BJ (cell line): ENCODE measurements at regions not wholly inside any gene's neighbourhood (a gene's known extent, or its start where the extent isn't known, plus 50 kb on each side); places are given as distances from the start of the nearest gene placed in this dataset.

ENCODE experiments used
- CTCF ChIA-PET: fragments of 350-600 bp; formaldehyde crosslinking; extraction: SDS; loops from one replicate; lab custom pipeline; 2021; ENCODE audit warnings: antibody characterized with exemption, inconsistent platforms; lab: Yijun Ruan, JAX
- POLR2A ChIA-PET: fragments of 300-600 bp; sonication (Branson Sonifier 250); formaldehyde crosslinking; extraction: SDS; loops from one replicate; lab custom pipeline; 2021; ENCODE audit warnings: antibody characterized with exemption; lab: Charles Lee
- DNase-seq: peaks from one replicate; pipeline ENCODE4 v3.0.0-alpha.2; 2011; ENCODE audit warnings: low read depth
- H3K27me3 ChIP-seq: 2 replicates; pipeline ENCODE4 v1.6.0; 2011; ENCODE audit warnings: low read length; ENCODE audit not compliant: control insufficient read depth, insufficient read depth
- H3K36me3 ChIP-seq: 2 replicates; pipeline ENCODE4 v1.5.1; 2011; ENCODE audit warnings: low read length; ENCODE audit not compliant: control insufficient read depth, insufficient read depth
- H3K4me3 ChIP-seq: 2 replicates; pipeline ENCODE4 v1.5.1; 2011; ENCODE audit warnings: low read depth, mild to moderate bottlenecking, control low read depth, low read length
- TF ChIP-seq, protein P1 (sequence below): IDR thresholded peaks from 2 replicates; pipeline ENCODE4 v1.5.1; 2011; ENCODE audit warnings: low read depth, mild to moderate bottlenecking, control low read depth, inconsistent platforms, low read length, moderate library complexity; ENCODE audit not compliant: insufficient read depth

- CTCF ChIA-PET = no interaction called here
These were observed 206.8 kb upstream of the IPO5 start for GRCh38 chr13:97746649-97747048.

DNA sequence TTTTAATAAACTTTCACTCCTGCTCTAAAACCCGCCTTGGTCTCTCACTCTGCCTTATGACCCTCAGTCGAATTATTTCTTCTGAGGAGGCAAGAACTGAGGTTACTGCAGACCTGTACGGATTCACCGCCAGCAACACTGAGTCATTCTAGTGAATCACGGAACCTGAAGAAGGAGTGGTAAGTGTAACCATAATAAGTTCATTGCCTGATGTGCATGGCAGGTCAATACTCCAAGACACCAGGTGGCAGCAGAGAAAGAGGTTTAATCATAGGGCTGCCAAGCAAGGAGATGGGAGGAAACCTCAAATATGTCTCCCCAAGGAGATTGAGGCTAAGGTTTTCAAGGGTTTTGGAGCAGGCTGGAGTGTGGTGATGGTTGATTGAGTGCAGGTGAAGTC is 204.3 kb upstream of the IPO5 start:
- Histone ChIP-seq H3K36me3 (no peaks in the 10 kb centered on the region), H3K27me3 (no peaks in the 10 kb centered on the region), H3K4me3 (no peak overlapping the region)
- TF ChIP-seq, protein P1, sequence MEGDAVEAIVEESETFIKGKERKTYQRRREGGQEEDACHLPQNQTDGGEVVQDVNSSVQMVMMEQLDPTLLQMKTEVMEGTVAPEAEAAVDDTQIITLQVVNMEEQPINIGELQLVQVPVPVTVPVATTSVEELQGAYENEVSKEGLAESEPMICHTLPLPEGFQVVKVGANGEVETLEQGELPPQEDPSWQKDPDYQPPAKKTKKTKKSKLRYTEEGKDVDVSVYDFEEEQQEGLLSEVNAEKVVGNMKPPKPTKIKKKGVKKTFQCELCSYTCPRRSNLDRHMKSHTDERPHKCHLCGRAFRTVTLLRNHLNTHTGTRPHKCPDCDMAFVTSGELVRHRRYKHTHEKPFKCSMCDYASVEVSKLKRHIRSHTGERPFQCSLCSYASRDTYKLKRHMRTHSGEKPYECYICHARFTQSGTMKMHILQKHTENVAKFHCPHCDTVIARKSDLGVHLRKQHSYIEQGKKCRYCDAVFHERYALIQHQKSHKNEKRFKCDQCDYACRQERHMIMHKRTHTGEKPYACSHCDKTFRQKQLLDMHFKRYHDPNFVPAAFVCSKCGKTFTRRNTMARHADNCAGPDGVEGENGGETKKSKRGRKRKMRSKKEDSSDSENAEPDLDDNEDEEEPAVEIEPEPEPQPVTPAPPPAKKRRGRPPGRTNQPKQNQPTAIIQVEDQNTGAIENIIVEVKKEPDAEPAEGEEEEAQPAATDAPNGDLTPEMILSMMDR = no peak
- DNase-seq = no peak
- CTCF ChIA-PET = interaction anchor here (1.6 kb wide), 1 partner anchor 51 kb away, joined by 4 read pairs; no protein-coding TSS in a partner anchor
- POLR2A ChIA-PET = no interaction called here

More at GRCh38 chr13:97746649-97747048, 206.8 kb upstream of the IPO5 start:
- Histone ChIP-seq H3K36me3 (no peaks in the 10 kb centered on the region), H3K4me3 (no peak overlapping the region), H3K27me3 (no peaks in the 10 kb centered on the region)
- TF ChIP-seq, protein P1 = no peak
- DNase-seq = no peak
- POLR2A ChIA-PET = no interaction called here

DNA sequence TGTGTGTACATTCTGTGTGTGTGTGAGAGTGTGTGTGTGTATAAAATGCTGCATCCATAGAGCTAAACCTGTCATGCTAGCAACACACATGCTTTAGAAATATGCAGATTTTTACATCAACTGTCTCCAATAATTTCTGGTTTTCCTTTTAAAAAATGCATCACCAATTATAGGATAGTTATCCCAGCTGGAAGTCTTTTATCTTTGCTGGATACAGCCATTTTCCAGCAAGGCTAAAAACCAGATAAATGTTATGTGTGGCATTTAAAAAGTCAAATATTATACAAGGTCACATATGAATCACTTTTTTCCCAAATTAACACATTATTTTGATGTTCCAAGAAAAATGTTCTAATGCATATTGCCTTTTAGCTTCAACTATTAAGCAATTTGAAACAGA is 202.0 kb upstream of the IPO5 start:
- POLR2A ChIA-PET = no interaction called here
- CTCF ChIA-PET = interaction anchor here (0.7 kb wide), 1 partner anchor 9 kb away, joined by 3 read pairs; no protein-coding TSS in a partner anchor
- Histone ChIP-seq H3K36me3 (no peaks in the 10 kb centered on the region), H3K4me3 (no peak overlapping the region), H3K27me3 (no peaks in the 10 kb centered on the region)
- no peak for DNase-seq
- TF ChIP-seq, protein P1 = no peak

- H3K36me3 ChIP-seq = no peaks in the 10 kb centered on the region
- TF ChIP-seq, protein P1 = no peak
- ChIA-PET POLR2A (no interaction called here), CTCF (no interaction called here)
- H3K4me3 ChIP-seq = no peak overlapping the region
- H3K27me3 ChIP-seq = no peaks in the 10 kb centered on the region
- no peak for DNase-seq
These were observed 200.4 kb upstream of the IPO5 start for GRCh38 chr13:97752961-97753668.

- DNase-seq = no peak
- Histone ChIP-seq H3K4me3 (no peak overlapping the region), H3K27me3 (no peaks in the 10 kb centered on the region), H3K36me3 (no peaks in the 10 kb centered on the region)
- ChIA-PET POLR2A (no interaction called here), CTCF (no interaction called here)
- TF ChIP-seq, protein P1 = 0 out of 2 replicates have a peak, but pooled peaks have one; percentile 5
These were observed 199.4 kb upstream of the IPO5 start for GRCh38 chr13:97753942-97754670.
